ENCODE measurements at regions not wholly inside any gene's neighbourhood (a gene's known extent, or its start where the extent isn't known, plus 50 kb on each side); places are given as distances from the start of the nearest gene placed in this dataset.

DNA sequence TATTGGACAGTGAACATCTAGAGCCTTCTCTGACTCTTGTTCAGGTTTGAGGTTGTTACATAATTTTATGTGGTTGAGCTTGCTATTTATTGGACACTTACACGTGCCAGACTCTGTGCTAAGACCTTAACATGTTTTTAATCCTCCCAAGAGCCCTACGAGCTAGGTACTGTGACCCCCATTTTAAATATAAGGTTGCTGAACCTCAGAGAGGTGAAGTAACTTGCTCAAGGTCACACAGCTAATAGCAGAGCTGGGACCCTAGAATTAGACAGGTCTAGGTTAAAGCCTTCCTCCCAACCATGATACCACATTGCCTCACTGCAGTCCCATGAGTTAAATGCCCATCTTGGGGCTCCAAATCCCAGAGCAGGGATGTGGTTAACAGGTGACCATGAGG, 135.7 kb upstream of the PITX1 start:
- FAIRE-seq (no peak), DNase-seq (ENCODE audit: low spot score) (no peak), ATAC-seq (no peak)
- in situ Hi-C loops (cut with HindIII; ENCODE audit: extremely low pct_ligation_motif_present, low pct_unique_long_range_greater_than_20kb), result no loop called here
- H3K9me3 ChIP-seq (ENCODE audit: low read length), result no peaks in the 10 kb centered on the region
- no peaks in the 10 kb centered on the region for H3K36me3 ChIP-seq (replicated peaks in 1 of 2; ENCODE audit: control insufficient read depth in 1 of 2, insufficient read depth in 2 of 2, low read length in 2 of 2)
- intact Hi-C loops (cut with micrococcal nuclease; ENCODE audit: unreplicated experiment), result no loop called here
- no peak overlapping the region for H3K9ac ChIP-seq (ENCODE audit: insufficient read depth, low read depth, low read length)
- BruUV-seq (replicated peaks), result no TSS peak
- 74% methylated on average over 2 of the region's 2 CpGs for WGBS (ENCODE audit: low lambda C conversion rate)
- no peaks in the 10 kb centered on the region for H3K79me2 ChIP-seq (ENCODE audit: insufficient read depth, low read length)
- no peak overlapping the region for H3K4me2 ChIP-seq (ENCODE audit: low read depth, low read length)
- no peak overlapping the region for H2AFZ ChIP-seq (ENCODE audit: low read length)
- H3K4me1 ChIP-seq (ENCODE audit: insufficient read depth, low read length), result peaks cover 9% of the 10 kb centered on the region; the same call in 1 of the 2 replicates
- no peak overlapping the region for H3K27ac ChIP-seq (ENCODE audit: extremely low read length, insufficient read depth, low read length)
- ChIA-PET CTCF (ENCODE audit: low intra/inter-chr PET ratio, low total read pairs) (no interaction called here), POLR2A (interaction anchor here (3.2 kb wide), 1 partner anchor 13 kb away, joined by 13 read pairs; no protein-coding TSS in a partner anchor)
- TF ChIP-seq, protein P1, sequence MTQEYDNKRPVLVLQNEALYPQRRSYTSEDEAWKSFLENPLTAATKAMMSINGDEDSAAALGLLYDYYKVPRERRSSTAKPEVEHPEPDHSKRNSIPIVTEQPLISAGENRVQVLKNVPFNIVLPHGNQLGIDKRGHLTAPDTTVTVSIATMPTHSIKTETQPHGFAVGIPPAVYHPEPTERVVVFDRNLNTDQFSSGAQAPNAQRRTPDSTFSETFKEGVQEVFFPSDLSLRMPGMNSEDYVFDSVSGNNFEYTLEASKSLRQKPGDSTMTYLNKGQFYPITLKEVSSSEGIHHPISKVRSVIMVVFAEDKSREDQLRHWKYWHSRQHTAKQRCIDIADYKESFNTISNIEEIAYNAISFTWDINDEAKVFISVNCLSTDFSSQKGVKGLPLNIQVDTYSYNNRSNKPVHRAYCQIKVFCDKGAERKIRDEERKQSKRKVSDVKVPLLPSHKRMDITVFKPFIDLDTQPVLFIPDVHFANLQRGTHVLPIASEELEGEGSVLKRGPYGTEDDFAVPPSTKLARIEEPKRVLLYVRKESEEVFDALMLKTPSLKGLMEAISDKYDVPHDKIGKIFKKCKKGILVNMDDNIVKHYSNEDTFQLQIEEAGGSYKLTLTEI (CRISPR knock-in tag; conservative IDR thresholded peaks at IDR 0.05), result no peak
- TF ChIP-seq, protein P2, sequence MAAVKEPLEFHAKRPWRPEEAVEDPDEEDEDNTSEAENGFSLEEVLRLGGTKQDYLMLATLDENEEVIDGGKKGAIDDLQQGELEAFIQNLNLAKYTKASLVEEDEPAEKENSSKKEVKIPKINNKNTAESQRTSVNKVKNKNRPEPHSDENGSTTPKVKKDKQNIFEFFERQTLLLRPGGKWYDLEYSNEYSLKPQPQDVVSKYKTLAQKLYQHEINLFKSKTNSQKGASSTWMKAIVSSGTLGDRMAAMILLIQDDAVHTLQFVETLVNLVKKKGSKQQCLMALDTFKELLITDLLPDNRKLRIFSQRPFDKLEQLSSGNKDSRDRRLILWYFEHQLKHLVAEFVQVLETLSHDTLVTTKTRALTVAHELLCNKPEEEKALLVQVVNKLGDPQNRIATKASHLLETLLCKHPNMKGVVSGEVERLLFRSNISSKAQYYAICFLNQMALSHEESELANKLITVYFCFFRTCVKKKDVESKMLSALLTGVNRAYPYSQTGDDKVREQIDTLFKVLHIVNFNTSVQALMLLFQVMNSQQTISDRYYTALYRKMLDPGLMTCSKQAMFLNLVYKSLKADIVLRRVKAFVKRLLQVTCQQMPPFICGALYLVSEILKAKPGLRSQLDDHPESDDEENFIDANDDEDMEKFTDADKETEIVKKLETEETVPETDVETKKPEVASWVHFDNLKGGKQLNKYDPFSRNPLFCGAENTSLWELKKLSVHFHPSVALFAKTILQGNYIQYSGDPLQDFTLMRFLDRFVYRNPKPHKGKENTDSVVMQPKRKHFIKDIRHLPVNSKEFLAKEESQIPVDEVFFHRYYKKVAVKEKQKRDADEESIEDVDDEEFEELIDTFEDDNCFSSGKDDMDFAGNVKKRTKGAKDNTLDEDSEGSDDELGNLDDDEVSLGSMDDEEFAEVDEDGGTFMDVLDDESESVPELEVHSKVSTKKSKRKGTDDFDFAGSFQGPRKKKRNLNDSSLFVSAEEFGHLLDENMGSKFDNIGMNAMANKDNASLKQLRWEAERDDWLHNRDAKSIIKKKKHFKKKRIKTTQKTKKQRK (IDR thresholded peaks at IDR 0.05; ENCODE audit: low read length), result no peak
- no peak for TF ChIP-seq HNRNPH1 (optimal IDR thresholded peaks at IDR 0.05; ENCODE audit: low read depth, low read length)
- TF ChIP-seq, protein P3, sequence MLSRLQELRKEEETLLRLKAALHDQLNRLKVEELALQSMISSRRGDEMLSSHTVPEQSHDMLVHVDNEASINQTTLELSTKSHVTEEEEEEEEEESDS (CRISPR knock-in tag; IDR thresholded peaks at IDR 0.05; ENCODE audit: borderline replicate concordance), result no peak
- no peak for TF ChIP-seq RBFOX2 (IDR thresholded peaks at IDR 0.05; ENCODE audit: low read depth, low read length)
- TF ChIP-seq, protein P4, sequence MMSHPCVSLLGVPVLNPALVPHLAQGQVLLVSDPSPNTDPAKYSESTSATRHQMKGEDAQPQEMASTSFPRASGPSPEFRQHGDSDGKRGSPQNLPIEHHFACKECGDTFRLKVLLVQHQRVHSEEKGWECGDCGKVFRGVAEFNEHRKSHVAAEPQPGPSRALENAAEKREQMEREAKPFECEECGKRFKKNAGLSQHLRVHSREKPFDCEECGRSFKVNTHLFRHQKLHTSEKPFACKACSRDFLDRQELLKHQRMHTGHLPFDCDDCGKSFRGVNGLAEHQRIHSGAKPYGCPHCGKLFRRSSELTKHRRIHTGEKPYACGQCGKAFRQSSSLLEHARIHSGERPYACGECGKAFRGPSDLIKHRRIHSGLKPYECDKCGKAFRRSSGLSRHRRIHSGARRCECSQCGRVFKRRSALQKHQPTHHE (CRISPR knock-in tag; IDR thresholded peaks at IDR 0.05; ENCODE audit: borderline replicate concordance), result no peak
- TF ChIP-seq ZNF724P (CRISPR knock-in tag; IDR thresholded peaks at IDR 0.05; ENCODE audit: borderline replicate concordance), result no peak
- TF ChIP-seq ZNF644 (CRISPR knock-in tag; IDR thresholded peaks at IDR 0.05; ENCODE audit: low read depth), result no peak
- TF ChIP-seq, protein P5, sequence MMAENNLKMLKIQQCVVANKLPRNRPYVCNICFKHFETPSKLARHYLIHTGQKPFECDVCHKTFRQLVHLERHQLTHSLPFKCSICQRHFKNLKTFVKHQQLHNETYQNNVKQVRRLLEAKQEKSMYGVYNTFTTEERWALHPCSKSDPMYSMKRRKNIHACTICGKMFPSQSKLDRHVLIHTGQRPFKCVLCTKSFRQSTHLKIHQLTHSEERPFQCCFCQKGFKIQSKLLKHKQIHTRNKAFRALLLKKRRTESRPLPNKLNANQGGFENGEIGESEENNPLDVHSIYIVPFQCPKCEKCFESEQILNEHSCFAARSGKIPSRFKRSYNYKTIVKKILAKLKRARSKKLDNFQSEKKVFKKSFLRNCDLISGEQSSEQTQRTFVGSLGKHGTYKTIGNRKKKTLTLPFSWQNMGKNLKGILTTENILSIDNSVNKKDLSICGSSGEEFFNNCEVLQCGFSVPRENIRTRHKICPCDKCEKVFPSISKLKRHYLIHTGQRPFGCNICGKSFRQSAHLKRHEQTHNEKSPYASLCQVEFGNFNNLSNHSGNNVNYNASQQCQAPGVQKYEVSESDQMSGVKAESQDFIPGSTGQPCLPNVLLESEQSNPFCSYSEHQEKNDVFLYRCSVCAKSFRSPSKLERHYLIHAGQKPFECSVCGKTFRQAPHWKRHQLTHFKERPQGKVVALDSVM (CRISPR knock-in tag; IDR thresholded peaks at IDR 0.05), result no peak
- no peaks in the 10 kb centered on the region for H4K20me1 ChIP-seq (ENCODE audit: insufficient read depth, low read length)
- H3K4me3 ChIP-seq (replicated peaks in 1 of 3; ENCODE audit: insufficient read depth in 1 of 3, low read depth in 2 of 3, low read length in 3 of 3), result no peak overlapping the region
- H3K27me3 ChIP-seq (ENCODE audit: control insufficient read depth in 1 of 2, insufficient read depth in 2 of 2, low read length in 2 of 2), result no peaks in the 10 kb centered on the region

All from HepG2 (cell line).